ENCODE measurements at regions not wholly inside any gene's neighbourhood (a gene's known extent, or its start where the extent isn't known, plus 50 kb on each side); places are given as distances from the start of the nearest gene placed in this dataset.

DNA sequence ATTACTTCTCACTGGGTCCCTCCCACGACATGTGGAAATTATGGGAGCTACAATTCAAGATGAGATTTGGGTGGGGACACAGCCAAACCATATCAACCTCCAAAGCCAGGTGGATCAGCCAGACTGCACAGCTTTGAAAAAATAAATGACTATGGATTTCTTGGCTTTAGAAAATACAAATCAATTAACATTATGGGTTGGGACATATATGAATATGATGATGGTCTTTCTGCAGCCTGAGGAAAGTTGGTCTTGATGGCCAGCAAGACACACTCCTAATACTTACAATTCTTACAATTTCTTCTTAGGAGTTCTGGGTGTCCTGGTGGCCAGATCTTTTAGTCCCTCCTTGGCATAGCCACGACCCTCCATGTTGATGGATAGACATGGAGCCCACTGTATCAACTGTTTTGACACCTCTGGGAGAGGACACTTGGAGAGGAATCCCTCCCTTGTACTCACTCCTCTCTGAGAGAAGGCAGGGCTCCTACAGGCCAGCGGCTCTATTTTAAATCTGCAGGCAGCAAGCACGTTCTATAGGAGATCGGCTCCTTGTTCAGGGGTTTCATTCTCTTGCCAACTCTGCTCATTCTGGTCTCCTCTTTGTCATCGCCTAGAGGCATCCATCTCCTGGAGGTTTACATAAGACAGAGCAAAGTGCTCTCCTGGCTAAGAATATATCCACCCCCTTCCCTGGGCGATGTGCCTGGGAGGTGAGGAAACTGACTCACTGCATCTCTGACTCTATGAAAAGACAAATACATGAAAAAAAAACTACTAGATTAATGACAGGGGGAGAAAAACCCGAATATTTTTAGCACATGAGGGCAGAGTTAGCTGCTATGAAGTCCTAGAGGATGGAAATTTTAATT lies 145.9 kb downstream of the CARTPT start:
- DNase-seq (ENCODE audit: low read depth in 2 of 2) = peak; percentile 92 to 93

DNA sequence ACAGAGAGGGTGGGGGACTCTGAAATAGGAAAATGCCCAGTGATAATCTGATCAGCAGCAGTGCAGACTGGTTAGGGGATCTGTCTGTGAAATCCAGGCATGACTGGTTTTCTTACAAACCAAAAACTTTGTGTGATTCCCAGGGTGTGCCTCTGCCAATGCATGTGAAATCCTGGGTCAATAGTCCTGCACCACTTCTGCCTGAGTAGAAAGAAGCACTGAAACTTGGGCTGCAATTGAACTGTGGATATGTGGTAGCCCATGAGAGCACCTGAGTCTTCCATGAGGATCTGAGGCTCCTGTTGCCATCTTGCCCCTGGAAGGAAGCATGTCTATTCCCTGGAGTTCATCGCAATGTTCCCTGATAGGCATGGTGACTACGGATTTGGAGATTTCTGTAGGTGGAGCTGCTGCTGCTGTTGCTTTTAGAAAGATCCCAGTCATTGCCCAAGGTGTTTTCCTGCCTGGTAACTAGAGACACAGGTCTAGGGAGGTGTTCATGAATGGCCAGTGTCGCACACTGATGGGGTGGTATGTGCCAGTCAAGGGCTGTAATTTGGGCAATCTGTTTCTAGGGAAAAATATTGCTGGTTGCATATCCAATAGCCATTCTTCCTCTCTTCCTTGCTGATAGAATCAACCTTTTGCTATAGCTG lies 146.7 kb downstream of the CARTPT start:
- no peak for DNase-seq (ENCODE audit: low read depth in 2 of 2)

DNA sequence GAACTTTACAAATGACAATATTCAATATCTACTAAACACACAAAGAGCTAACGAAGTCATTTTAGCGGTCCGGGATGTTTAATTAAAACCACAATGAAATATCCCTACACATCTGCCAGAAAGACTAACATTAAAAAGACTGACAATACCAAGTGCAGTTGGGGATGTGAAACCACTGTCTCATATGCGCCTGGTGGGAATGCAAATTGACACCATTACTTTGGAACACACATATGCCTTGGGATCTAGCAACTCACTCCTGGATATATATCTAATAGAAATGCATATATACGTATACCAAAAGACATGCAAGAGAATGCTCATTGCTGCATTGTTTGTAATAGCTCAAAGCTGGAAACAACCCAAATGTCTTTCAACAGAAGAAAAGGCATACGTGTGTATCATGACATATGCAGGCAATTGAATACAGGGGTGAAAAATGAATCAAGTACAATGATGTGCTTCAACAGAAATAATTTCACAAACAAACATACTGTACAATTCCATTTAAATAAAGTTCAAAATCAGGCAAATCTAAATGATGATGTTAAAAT lies 153.3 kb downstream of the CARTPT start:
- no peak for DNase-seq (ENCODE audit: low read depth in 2 of 2)

DNA sequence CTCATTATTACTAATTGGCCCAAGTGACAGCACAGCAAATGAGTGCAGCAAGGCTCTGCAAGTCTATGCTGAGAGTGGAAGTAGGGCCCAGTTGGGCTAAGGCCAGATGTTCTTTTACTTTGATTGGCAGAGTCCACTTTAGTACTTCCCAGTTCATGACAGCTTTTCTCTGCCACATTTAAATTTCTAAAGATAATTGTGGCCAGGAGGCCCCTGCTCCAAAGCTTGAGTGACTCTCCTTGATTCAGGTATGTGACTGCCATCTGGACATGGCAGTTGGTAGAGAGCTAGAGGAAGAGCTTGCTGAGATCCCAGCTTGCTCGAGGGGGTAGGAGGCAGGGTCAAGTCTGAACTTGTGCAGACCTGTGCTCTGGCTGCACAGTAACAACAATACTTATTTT lies 154.1 kb downstream of the CARTPT start:
- DNase-seq (ENCODE audit: low read depth in 2 of 2) = no peak

DNA sequence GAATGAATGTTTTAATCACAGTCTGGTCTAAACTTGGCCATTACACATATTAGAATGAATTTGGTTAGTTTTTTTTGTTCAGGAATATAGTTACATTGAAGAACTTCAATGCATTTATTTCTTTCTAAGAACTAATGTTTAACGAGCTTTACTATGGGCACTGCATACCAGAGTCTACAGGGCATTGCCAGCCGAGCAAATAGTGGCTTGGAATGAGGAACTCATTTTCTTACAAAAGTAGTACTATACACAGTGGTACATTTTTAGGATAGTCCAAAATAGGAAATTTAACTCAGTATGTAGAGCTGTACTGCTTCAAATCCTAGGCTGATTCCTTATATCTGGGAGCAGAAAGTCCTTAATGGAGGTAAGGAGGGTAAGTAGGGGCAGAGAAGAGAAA lies 155.4 kb downstream of the CARTPT start:
- no peak for DNase-seq (ENCODE audit: low read depth in 2 of 2)

DNA sequence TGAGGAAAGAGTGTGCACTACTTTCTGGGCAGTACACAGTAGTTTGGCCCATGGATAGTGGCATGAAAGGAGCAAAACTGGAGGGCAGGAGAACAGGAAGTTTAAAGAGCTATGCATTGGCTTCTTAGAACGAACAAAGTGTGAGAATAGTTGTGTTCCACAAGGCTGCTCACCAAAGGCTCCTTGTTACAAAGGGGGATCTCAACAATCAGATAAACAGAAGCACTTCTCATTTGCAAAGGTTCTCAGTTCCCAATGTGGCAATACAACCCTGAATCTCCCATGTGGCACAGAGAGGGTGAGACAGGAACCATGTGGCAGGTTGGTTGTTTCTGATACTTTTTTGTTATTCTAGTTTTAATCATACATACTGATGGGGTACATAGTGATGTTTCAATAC lies 158.4 kb downstream of the CARTPT start:
- DNase-seq (ENCODE audit: low read depth in 2 of 2) = no peak

DNA sequence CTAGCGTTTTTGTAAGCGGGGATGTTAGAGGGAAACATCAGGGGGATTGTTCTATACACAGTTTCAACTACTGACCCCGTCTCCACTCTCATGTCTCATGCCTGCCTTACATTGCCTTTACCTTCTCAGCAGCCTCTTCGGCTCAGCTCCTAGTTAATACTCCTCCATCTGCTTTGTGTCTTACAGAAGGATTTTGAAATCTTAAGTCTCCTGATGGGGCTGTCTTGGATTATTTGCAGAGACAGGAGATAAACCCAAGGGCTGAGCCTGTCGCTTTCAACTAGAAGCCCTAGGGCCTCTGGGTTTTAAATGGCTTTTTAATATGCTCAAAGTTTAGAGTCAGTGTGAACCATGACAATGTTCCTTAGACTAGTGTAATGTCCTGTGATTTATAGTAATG lies 161.5 kb downstream of the CARTPT start:
- DNase-seq (ENCODE audit: low read depth in 2 of 2) = no peak

DNA sequence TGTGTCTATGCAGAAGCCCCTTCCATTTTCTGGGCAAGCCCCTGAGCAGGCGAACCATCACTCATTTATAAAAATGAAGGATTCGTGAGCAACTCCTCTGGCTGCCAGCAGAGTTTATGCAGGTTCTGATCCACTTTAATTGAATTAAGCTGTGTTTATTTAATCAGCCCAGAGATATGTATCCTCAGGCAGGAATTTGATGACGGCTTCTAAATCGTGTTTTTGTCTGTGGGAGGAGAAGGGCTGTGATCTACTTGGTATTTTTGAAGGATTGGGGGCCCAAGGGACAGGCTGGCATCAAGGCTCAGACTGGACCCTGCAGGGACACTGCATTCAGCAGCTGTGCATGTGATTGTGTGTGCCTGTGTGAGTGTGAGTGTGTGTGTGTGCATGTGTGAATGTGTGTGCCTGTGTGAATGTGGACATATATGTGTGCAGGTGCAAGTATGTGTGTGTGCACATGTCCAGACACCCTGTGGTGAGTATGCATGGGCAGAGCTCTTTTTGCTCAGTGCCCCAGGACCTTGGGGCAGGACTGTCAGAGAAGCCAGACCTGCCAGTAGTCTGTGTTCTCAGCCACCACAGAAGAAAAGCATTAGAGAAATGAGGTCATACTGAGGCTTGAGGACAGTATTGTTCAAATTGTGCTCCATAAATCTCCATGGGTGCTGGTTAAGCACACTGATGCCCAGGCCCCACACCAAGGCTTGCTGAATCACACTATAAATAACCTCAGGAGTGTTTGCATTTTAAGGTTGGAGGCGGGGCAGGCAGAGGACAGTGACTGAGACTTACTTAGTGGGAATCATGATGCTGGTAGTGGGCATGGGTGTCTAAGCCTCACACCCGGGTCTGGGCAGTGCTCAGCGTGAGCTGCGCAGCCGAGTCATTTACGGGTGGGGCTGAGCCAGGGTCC lies 164.0 kb downstream of the CARTPT start:
- DNase-seq (ENCODE audit: low read depth in 2 of 2) = no peak

DNA sequence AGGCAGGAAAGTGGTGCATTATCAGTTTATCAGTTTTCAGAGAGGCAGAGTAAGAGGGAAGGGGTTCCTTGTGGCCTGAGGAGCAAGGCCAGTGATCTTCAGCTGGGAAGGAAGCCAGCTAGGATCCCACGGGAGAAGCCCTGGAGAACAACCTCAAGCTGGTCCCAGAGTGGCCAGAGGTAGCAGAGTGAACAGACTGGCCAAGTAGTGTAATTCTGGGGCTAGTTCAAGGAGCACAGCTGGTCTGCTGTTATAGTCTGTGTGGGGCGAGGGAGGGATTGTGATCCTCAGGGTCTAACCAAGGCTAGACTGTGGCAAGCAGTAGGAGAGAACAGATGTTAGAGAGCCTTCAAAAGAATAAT lies 164.6 kb downstream of the CARTPT start:
- no peak for DNase-seq (ENCODE audit: low read depth in 2 of 2)

DNA sequence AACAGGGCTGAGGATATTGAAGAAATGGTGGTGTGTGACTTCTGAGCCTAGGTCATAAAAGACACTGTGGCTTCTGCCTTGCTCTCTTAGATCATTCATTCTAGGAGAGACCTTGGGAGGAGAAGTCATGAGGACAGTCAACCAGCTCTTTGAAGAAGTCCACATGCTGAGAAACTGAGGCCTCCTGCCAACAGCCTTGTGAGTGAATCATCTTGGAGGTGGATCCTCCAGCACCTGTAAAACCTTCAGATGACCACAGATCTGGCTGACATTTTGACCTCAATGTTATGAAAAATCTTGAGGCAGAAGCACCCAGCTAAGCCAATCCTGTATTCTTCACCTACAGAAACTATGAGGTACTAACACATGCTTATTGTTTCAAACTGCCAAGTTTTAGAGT lies 165.9 kb downstream of the CARTPT start:
- DNase-seq (ENCODE audit: low read depth in 2 of 2) = no peak

DNA sequence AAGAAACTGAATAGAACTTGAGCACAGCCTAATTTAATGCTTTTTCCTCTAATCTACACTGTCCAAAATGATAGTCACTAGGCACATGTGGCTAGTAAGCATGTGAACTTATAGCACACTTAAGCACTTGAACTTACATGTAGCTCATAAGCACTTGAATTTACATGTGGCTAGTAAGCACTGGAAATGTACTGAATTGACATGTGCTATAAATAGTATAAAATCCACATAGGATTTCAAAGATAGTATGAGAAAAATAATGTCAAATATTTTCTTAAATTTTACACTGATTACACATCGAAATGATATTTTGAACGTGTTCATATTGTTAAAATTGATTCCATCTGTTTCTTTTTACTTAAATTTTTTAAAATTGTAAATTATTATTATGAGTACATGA lies 167.3 kb downstream of the CARTPT start:
- DNase-seq (ENCODE audit: low read depth in 2 of 2) = no peak

DNA sequence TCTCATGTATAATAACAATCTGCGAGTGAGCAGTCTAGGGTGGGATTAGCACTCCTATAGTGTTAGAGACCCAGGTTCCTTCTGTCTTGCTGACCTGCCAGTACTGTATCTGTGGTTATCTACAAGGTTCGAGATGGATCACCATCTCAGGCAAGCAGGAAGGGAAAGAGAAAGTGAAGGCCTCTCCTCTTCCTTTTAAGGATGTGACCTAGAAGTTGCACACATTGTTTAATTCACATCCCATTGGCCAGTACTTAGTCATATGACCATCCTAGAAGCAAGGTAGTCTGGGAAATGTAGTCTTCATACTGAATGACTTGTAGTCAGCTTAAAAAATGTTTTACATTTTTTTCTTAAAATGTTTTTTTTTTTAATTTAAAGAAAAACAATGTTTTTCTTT lies 168.6 kb downstream of the CARTPT start:
- peak; percentile 74 to 75 for DNase-seq (ENCODE audit: low read depth in 2 of 2)

DNA sequence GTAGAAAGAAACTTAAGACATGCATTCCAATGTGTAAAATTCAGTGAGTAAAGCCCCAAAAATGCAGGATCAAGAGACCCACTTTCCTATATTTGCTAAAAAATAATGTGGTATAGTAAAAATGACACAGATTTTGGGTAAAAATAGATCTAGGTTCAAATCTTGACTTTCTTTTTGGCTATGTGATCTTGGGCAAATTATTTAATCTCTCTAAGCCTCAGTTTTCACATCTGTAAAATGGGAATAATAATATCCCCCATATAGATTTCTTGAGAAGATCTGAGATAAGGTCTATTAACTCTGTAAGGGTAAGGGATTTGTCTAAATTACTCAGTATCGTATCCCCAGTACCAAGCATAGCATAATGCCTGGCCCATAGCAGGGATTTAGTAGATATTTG lies 172.3 kb downstream of the CARTPT start:
- DNase-seq (ENCODE audit: low read depth in 2 of 2) = no peak

DNA sequence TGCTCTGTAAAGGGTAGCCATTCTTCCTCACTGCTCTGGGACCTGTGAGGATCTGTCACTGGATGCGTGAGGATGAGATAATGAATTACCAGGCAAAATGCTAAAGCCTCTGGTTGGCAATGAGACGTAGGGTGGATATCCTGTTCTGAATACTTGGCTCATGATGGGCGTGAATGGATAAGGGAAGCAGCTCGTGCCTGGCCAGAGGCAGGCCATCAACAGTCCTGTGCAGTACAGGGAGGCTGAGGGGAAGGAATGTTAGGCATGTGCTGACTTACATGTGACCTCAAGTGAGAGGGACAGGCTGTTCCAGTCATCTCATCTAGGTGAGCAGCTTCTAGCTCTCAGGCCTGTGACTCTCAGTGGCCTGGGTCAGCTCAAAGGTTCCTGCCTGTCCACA lies 172.8 kb downstream of the CARTPT start:
- DNase-seq (ENCODE audit: low read depth in 2 of 2) = no peak

DNA sequence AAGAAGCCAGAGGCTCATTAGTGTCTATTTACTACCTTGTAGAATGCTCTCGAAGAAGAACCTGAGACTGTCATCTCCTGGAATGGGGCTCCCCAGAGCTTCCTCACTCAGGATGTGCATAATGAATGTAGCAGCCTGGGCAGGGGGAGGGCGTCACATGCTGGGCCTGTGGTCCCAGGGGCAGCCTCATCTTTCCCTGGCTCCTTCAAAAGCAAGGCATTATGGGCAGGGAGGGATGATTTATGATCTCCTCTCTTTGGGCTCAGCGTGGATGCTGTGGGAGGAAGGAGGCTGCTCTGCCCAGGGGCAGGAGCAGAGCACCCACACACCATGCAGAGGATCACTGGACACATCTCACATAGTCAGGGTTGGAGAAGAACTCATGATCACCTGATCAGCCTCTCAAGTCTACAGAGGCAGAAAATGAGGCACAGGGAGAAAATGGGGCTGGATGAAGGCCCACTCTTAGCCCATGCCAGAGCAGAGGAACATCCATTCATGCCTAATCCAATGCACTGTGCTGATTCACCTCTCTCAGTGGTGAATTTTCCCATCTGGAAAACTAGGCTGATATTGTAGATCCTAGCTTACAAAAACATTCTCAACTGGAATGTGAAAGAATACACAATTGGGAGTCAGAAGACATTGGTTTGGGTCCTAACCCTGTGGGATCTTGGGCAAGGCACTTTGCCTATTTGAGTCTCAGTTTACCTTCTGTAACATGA lies 173.7 kb downstream of the CARTPT start:
- no peak for DNase-seq (ENCODE audit: low read depth in 2 of 2)

DNA sequence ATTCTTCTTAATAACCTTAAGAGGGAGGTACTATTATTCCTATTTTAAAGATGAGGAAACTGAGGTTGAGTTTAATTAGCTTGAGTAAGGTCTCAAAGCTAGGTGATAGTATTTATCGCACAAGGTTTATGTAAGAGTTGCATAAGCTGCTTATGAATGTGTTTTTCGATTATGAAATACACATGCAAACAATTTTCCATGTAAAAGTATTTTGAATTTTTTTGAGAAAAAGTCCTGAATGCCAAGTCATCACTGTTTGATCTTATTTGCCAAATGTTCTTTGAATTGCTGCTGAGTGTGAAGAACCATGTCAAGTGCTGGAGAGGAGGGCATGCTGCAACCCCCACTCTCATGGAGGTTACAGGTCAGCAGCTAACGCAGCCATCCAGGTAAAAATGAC lies 174.4 kb downstream of the CARTPT start:
- DNase-seq (ENCODE audit: low read depth in 2 of 2) = no peak

DNA sequence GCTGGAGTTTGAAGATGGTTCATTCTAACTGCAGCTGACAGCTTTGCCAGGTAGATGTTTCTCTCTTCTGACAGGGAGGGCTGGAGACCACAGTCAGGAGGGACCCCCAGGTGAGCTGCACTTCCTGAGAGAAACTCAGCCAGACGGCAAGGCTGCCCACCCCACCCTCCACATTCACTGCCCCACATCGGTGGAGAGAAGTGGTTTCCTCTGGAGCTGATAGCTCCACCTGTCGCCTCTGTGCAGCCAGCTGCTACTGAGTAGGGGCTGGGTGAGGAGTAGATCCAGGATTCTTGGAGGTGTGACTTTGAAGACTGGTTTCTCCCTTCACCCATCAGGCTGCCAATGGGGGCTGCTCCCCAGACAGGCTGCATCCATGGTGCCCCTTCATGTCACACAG lies 175.0 kb downstream of the CARTPT start:
- DNase-seq (ENCODE audit: low read depth in 2 of 2) = no peak

DNA sequence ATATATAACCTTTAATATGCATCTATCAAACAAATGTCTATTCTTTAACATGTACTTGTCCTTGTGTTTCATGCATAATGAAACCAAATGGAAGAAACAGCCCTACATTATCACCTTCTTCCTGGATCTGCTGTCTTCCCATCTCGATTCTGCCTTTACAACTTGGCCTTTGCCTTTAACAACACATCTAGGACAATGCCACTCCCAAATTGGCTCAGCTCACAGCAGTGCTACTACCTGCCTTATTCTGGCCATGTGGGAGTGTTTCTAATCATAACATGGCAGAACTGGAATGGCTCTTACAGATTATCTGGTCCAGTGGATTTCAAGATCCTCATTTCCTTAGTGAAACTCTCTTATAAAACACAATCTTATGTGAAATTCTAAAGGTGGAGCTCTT lies 176.5 kb downstream of the CARTPT start:
- no peak for DNase-seq (ENCODE audit: low read depth in 2 of 2)

DNA sequence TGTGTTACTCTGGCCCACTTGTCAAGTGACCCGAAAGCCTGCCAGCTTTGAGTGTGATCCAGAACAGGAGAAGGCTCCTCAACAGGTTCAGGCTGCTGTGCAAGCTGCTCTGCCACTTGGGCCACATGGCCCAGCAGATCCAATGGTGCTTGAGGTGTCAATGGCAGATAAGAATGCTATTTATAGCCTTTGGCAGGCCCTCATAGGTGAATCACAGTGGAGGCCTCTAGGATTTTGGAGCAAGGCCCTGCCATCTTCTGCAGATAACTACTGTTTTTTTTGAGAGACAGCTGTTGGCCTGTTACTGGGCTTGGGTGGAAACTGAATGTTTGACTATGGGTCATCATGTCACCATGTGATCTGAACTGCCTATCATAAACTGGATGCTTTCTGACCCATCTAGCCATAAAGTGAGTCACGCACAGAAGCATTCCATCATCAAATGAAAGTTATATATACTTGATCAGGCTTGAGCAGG lies 180.8 kb downstream of the CARTPT start:
- no peak for DNase-seq (ENCODE audit: low read depth in 2 of 2)

DNA sequence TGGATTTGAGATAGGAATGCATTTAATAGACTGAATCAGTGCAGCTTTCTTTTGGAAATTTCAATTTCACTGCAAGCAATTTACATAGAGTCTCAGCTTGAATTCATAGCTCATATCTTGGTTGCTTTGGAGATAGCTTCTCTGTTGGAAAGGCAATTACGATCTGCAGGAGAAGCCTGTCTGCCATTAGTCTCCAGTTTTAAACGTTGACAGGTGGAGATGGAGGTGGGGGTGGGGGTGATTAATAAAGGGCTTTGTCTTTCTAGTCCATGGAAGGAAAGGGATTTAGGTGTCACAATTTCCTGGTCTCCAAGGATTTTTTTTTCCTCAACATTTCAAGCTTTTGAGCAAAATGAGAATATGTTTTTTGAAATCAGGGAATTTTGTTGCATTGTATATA lies 184.7 kb downstream of the CARTPT start:
- DNase-seq (ENCODE audit: low read depth in 2 of 2) = no peak

DNA sequence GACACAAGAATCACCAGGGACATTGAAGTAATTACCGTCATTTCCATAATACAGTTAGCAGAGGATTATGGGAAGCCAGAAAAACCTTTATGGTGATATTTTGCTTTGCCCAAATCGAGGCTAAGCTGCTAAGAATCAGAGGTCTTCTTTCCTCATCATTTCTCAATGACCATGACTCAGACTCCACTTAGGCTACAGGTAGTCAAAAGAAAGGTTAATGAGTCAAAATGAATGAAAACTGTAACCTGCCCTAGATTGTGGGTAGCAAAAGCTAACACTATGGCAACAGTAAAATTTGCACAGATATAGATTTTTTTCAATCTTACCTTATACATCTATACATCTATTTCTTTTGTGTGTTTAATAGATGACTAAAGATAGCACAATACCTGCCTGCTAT lies 185.8 kb downstream of the CARTPT start:
- DNase-seq (ENCODE audit: low read depth in 2 of 2) = no peak

Data from fibroblast of skin of left quadriceps (primary cell).